CD4-positive, alpha-beta T cell (primary cell): ENCODE measurements at regions not wholly inside any gene's neighbourhood (a gene's known extent, or its start where the extent isn't known, plus 50 kb on each side); places are given as distances from the start of the nearest gene placed in this dataset.

Experiments used
- ATAC-seq: fragments of 200-7000 bp; cut with Tn5 transposase; one replicate; pipeline ENCODE4 v1.10.0; 2022; ENCODE audit warnings: mild to moderate bottlenecking; ENCODE audit not compliant: poor library complexity
- CTCF ChIA-PET: fragments of 350-600 bp; sonication (Branson Sonifier 250); formaldehyde crosslinking; loops from one replicate; lab custom pipeline; 2021; ENCODE audit warnings: antibody characterized with exemption, inconsistent platforms; lab: Charles Lee
- POLR2A ChIA-PET: fragments of 350-600 bp; sonication (Branson Sonifier 250); formaldehyde crosslinking; loops from one replicate; lab custom pipeline; 2021; ENCODE audit warnings: antibody characterized with exemption, inconsistent platforms; lab: Charles Lee
- DNase-seq, 14 experiments: peaks; one replicate each; pipeline ENCODE4 v3.0.0-alpha.2; 2013 to 2020; ENCODE audit warnings: mixed read lengths in 2 of 14
- H3K27ac ChIP-seq, 2 donors: one replicate each; pipeline versions ENCODE4 v1.5.1 to v1.7.0; 2013; ENCODE audit warnings: low read length in 2 of 2, low read depth in 1 of 2, mild to moderate bottlenecking in 1 of 2
- H3K27me3 ChIP-seq, 2 experiments: 1 replicate in 1 of 2; 2 replicates in 1 of 2; pipeline versions ENCODE4 v1.6.1 to v1.7.0; 2013; ENCODE audit warnings: low read length in 2 of 2, control low read depth in 1 of 2, mild to moderate bottlenecking in 1 of 2, moderate library complexity in 1 of 2; ENCODE audit not compliant: insufficient read depth in 2 of 2, control insufficient read depth in 1 of 2
- H3K36me3 ChIP-seq: one replicate; pipeline ENCODE4 v1.6.1; 2013; ENCODE audit warnings: low read length, control low read depth; ENCODE audit not compliant: insufficient read depth
- H3K4me1 ChIP-seq: one replicate; pipeline ENCODE4 v1.6.1; 2013; ENCODE audit warnings: low read length, control low read depth; ENCODE audit not compliant: insufficient read depth
- H3K4me3 ChIP-seq: one replicate; pipeline ENCODE4 v1.5.1; 2013; ENCODE audit warnings: mild to moderate bottlenecking, low read length, moderate library complexity
- H3K9me3 ChIP-seq, 2 experiments: 1 replicate in 1 of 2; 2 replicates in 1 of 2; pipeline versions ENCODE4 v1.6.1 to v1.7.0; 2013; ENCODE audit warnings: low read length in 2 of 2, mild to moderate bottlenecking in 2 of 2, control low read depth in 1 of 2, moderate library complexity in 1 of 2; ENCODE audit not compliant: control insufficient read depth in 1 of 2, insufficient read depth in 1 of 2
- H3K27ac Mint-ChIP-seq: one replicate; pipeline ENCODE4 v1.8.0; 2020; ENCODE audit warnings: mixed read lengths
- H3K27me3 Mint-ChIP-seq: one replicate; pipeline ENCODE4 v1.8.0; 2021; ENCODE audit warnings: mixed read lengths
- H3K36me3 Mint-ChIP-seq: one replicate; pipeline ENCODE4 v1.8.0; 2021; ENCODE audit warnings: low read depth, mixed read lengths
- H3K4me1 Mint-ChIP-seq: one replicate; pipeline ENCODE4 v1.8.0; 2021; ENCODE audit warnings: low read depth, mixed read lengths
- H3K4me3 Mint-ChIP-seq: one replicate; pipeline ENCODE4 v1.8.0; 2020; ENCODE audit warnings: mild to moderate bottlenecking, mixed read lengths
- H3K9me3 Mint-ChIP-seq: one replicate; pipeline ENCODE4 v1.8.0; 2020; ENCODE audit warnings: mixed read lengths
- CTCF ChIP-seq: fragments of 200-600 bp; IDR thresholded peaks from one replicate; pipeline ENCODE4 v1.8.0; 2022; ENCODE audit warnings: antibody characterized with exemption, mild to moderate bottlenecking
- intact Hi-C, 2 experiments: fragments of 100-400 bp; cut with DNase I in 1 of 2; cut with micrococcal nuclease in 1 of 2; formaldehyde crosslinking; loops; one replicate each; pipeline versions ENCODE4 v1.15.1 to v1.9.0; 2023 to 2025; cut with DNase I, micrococcal nuclease

GRCh38 chr2:62304429-62305417 is 108.8 kb downstream of the B3GNT2 start:
- no peak for TF ChIP-seq CTCF
- Histone ChIP-seq H3K36me3 (no peaks in the 10 kb centered on the region), H3K4me3 (no peak overlapping the region), H3K9me3 (no peaks in the 10 kb centered on the region), H3K27ac (peak overlapping the region in 1 of 2 donors; percentile 65), H3K4me1 (peaks cover 65% of the 10 kb centered on the region), H3K27me3 (no peaks in the 10 kb centered on the region)
- Mint-ChIP-seq H3K4me1 (peaks cover 71% of the 10 kb centered on the region), H3K9me3 (no peaks in the 10 kb centered on the region), H3K27ac (peak overlapping the region; percentile 75), H3K4me3 (no peak overlapping the region), H3K27me3 (no peaks in the 10 kb centered on the region), H3K36me3 (no peaks in the 10 kb centered on the region)
- intact Hi-C loops = loop anchor here in 1 of 2 experiments (10.0 kb wide), 1 partner anchor 110 kb away; the partner anchor contains the start of gene B3GNT2
- CTCF ChIA-PET = no interaction called here
- POLR2A ChIA-PET = interaction anchor here (1.0 kb wide), 1 partner anchor 107 kb away, joined by 3 read pairs; no protein-coding TSS in a partner anchor
- ATAC-seq = peak; percentile 44
- DNase-seq = peak in 8 of 14 experiments; percentile 14 to 65 (median 44)

DNA sequence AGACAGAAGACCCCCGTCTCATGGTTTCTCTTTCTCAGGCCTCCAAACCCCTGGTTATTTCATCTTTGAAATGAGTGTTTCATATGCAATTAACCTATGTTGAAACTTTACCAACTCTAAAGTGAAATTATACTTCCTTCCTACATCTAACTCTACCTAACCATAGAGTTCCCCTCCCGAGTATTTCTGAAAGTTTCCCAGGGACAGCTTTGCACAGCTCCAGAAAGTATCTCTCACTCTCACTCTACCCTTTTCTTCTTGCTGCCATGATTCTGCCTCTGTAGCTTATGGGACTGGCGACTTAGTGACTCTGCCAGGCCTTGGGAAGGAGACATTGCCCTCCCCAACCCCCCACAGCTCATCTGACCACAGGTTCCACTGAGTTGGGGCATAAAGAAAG is 107.9 kb downstream of the B3GNT2 start:
- peak in 1 of 14 experiments; percentile 9 for DNase-seq
- intact Hi-C loops = loop anchor here in 1 of 2 experiments (10.0 kb wide), 1 partner anchor 109 kb away; the partner anchor contains the start of gene B3GNT2
- Mint-ChIP-seq H3K9me3 (no peaks in the 10 kb centered on the region), H3K27me3 (no peaks in the 10 kb centered on the region), H3K27ac (peak overlapping the region; percentile 75), H3K36me3 (no peaks in the 10 kb centered on the region), H3K4me3 (no peak overlapping the region), H3K4me1 (peaks cover 62% of the 10 kb centered on the region)
- Histone ChIP-seq H3K27ac (peak overlapping the region in 1 of 2 donors; percentile 40), H3K36me3 (no peaks in the 10 kb centered on the region), H3K27me3 (no peaks in the 10 kb centered on the region), H3K9me3 (no peaks in the 10 kb centered on the region), H3K4me1 (peaks cover 58% of the 10 kb centered on the region), H3K4me3 (no peak overlapping the region)
- ChIA-PET CTCF (no interaction called here), POLR2A (no interaction called here)
- ATAC-seq = no peak
- TF ChIP-seq CTCF = no peak

GRCh38 chr2:62302631-62303435 is 106.9 kb downstream of the B3GNT2 start:
- Histone ChIP-seq H3K9me3 (no peaks in the 10 kb centered on the region), H3K4me1 (peaks cover 58% of the 10 kb centered on the region), H3K27me3 (no peaks in the 10 kb centered on the region), H3K27ac (no peak overlapping the region), H3K36me3 (no peaks in the 10 kb centered on the region), H3K4me3 (no peak overlapping the region)
- H3K27ac Mint-ChIP-seq = no peak overlapping the region
- peaks cover 56% of the 10 kb centered on the region for H3K4me1 Mint-ChIP-seq
- H3K27me3 Mint-ChIP-seq = no peaks in the 10 kb centered on the region
- TF ChIP-seq CTCF = no peak
- ATAC-seq = no peak
- no peaks in the 10 kb centered on the region for H3K9me3 Mint-ChIP-seq
- ChIA-PET POLR2A (no interaction called here), CTCF (no interaction called here)
- H3K4me3 Mint-ChIP-seq = no peak overlapping the region
- H3K36me3 Mint-ChIP-seq = no peaks in the 10 kb centered on the region
- peak in 1 of 14 experiments; percentile 56 for DNase-seq
- intact Hi-C loops = loop anchor here in 1 of 2 experiments (10.0 kb wide), 1 partner anchor 108 kb away; the partner anchor contains the start of gene B3GNT2
